ENCODE measurements at regions not wholly inside any gene's neighbourhood (a gene's known extent, or its start where the extent isn't known, plus 50 kb on each side); places are given as distances from the start of the nearest gene placed in this dataset.

- Mint-ChIP-seq H3K36me3 (no peaks in the 10 kb centered on the region), H3K4me1 (no peaks in the 10 kb centered on the region), H3K27ac (no peak overlapping the region), H3K9me3 (no peaks in the 10 kb centered on the region), H3K4me3 (no peak overlapping the region), H3K27me3 (ENCODE audit: low read depth in 2 of 2) (no peaks in the 10 kb centered on the region)
- H3K27me3 ChIP-seq (ENCODE audit: control insufficient read depth, insufficient read depth, low read length) = no peaks in the 10 kb centered on the region
- no peaks in the 10 kb centered on the region for H3K9me3 ChIP-seq (ENCODE audit: control insufficient read depth, insufficient read depth, low read length)
- no peak overlapping the region for H3K27ac ChIP-seq (ENCODE audit: low read length)
- H3K4me1 ChIP-seq (ENCODE audit: control insufficient read depth, insufficient read depth, low read length) = no peaks in the 10 kb centered on the region
- TF ChIP-seq, protein P1, sequence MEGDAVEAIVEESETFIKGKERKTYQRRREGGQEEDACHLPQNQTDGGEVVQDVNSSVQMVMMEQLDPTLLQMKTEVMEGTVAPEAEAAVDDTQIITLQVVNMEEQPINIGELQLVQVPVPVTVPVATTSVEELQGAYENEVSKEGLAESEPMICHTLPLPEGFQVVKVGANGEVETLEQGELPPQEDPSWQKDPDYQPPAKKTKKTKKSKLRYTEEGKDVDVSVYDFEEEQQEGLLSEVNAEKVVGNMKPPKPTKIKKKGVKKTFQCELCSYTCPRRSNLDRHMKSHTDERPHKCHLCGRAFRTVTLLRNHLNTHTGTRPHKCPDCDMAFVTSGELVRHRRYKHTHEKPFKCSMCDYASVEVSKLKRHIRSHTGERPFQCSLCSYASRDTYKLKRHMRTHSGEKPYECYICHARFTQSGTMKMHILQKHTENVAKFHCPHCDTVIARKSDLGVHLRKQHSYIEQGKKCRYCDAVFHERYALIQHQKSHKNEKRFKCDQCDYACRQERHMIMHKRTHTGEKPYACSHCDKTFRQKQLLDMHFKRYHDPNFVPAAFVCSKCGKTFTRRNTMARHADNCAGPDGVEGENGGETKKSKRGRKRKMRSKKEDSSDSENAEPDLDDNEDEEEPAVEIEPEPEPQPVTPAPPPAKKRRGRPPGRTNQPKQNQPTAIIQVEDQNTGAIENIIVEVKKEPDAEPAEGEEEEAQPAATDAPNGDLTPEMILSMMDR (IDR thresholded peaks at IDR 0.05) = no peak
- H3K4me3 ChIP-seq (ENCODE audit: low read length) = no peak overlapping the region
- ATAC-seq (no peak), DNase-seq (no peak)
- H3K36me3 ChIP-seq (ENCODE audit: control insufficient read depth, insufficient read depth, low read length) = no peaks in the 10 kb centered on the region
- 81% methylated on average over 5 of the region's 6 CpGs for WGBS (ENCODE audit: insufficient coverage)
- intact Hi-C loops (cut with micrococcal nuclease) = no loop called here
Measured at GRCh38 chr17:72394531-72394930, 273.7 kb downstream of the SOX9 start.

GRCh38 chr17:72396121-72396520 lies 275.3 kb downstream of the SOX9 start:
- ATAC-seq (no peak), DNase-seq (no peak)
- Mint-ChIP-seq H3K27me3 (ENCODE audit: low read depth in 2 of 2) (no peaks in the 10 kb centered on the region), H3K36me3 (no peaks in the 10 kb centered on the region), H3K4me3 (no peak overlapping the region), H3K9me3 (peaks cover 0 to 2% of the 10 kb centered on the region in 2 donors), H3K27ac (no peak overlapping the region), H3K4me1 (no peaks in the 10 kb centered on the region)
- no peaks in the 10 kb centered on the region for H3K27me3 ChIP-seq (ENCODE audit: control insufficient read depth, insufficient read depth, low read length)
- no peaks in the 10 kb centered on the region for H3K9me3 ChIP-seq (ENCODE audit: control insufficient read depth, insufficient read depth, low read length)
- no peaks in the 10 kb centered on the region for H3K4me1 ChIP-seq (ENCODE audit: control insufficient read depth, insufficient read depth, low read length)
- 85% methylated on average over 2 of the region's 3 CpGs for WGBS (ENCODE audit: insufficient coverage)
- no peaks in the 10 kb centered on the region for H3K36me3 ChIP-seq (ENCODE audit: control insufficient read depth, insufficient read depth, low read length)
- intact Hi-C loops (cut with micrococcal nuclease) = no loop called here
- H3K27ac ChIP-seq (ENCODE audit: low read length) = no peak overlapping the region
- TF ChIP-seq, protein P1 (IDR thresholded peaks at IDR 0.05) = no peak
- no peak overlapping the region for H3K4me3 ChIP-seq (ENCODE audit: low read length)

DNA sequence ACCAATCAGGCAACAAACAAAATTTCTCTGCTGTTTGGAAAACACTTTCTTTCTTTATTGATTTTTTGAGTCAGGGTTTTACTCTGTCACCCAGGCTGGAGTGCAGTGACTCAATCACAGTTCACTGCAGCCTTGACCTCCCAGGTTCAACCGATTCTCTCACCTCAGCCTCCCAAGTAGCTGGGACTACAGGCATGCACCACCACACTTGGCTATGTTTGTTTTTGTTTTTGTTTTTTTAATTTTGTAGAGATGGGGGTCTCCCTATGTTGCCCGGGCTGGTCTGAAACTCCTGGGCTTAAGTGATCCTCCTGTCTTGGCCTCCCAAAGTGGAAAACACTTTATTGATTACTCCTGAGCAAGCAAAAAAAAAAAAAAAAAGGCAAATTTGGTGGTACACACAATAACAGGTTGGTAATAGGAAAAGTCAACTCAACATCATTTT lies 276.4 kb downstream of the SOX9 start:
- Histone ChIP-seq H3K36me3 (ENCODE audit: control insufficient read depth, insufficient read depth, low read length) (no peaks in the 10 kb centered on the region), H3K4me1 (ENCODE audit: control insufficient read depth, insufficient read depth, low read length) (no peaks in the 10 kb centered on the region), H3K4me3 (ENCODE audit: low read length) (no peak overlapping the region), H3K9me3 (ENCODE audit: control insufficient read depth, insufficient read depth, low read length) (no peaks in the 10 kb centered on the region), H3K27me3 (ENCODE audit: control insufficient read depth, insufficient read depth, low read length) (no peaks in the 10 kb centered on the region), H3K27ac (ENCODE audit: low read length) (no peak overlapping the region)
- no peak for DNase-seq
- TF ChIP-seq, protein P1 (IDR thresholded peaks at IDR 0.05) = no peak
- no peaks in the 10 kb centered on the region for H3K36me3 Mint-ChIP-seq
- no peak for ATAC-seq
- WGBS (ENCODE audit: insufficient coverage) = 95% methylated on average over 2 of the region's 2 CpGs
- intact Hi-C loops (cut with micrococcal nuclease) = no loop called here
- H3K4me1 Mint-ChIP-seq = no peaks in the 10 kb centered on the region
- no peak overlapping the region for H3K4me3 Mint-ChIP-seq
- H3K27ac Mint-ChIP-seq = no peak overlapping the region
- H3K9me3 Mint-ChIP-seq = peaks cover 0 to 2% of the 10 kb centered on the region in 2 donors
- H3K27me3 Mint-ChIP-seq (ENCODE audit: low read depth in 2 of 2) = no peaks in the 10 kb centered on the region

DNA sequence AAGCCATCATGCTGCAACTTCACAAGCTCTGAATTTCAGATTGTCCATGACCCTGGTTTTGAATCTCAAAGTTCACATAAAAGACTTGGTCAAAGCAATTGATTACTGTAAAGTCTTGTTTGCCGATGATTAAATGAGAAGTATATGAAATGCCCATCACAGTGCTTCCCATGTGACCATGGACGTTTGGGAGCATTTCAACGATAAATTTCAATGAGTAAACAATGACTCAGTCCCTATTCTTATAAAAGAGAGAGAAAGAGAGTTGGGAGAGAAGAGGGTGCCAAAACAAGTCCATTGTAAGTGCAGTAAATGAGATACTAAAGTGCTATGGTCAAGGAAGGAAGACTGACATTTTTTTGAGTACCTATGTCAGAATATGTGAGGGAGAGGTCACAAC lies 276.9 kb downstream of the SOX9 start:
- Histone ChIP-seq H3K4me3 (ENCODE audit: low read length) (no peak overlapping the region), H3K36me3 (ENCODE audit: control insufficient read depth, insufficient read depth, low read length) (no peaks in the 10 kb centered on the region), H3K4me1 (ENCODE audit: control insufficient read depth, insufficient read depth, low read length) (no peaks in the 10 kb centered on the region), H3K27me3 (ENCODE audit: control insufficient read depth, insufficient read depth, low read length) (no peaks in the 10 kb centered on the region), H3K27ac (ENCODE audit: low read length) (no peak overlapping the region), H3K9me3 (ENCODE audit: control insufficient read depth, insufficient read depth, low read length) (no peaks in the 10 kb centered on the region)
- H3K36me3 Mint-ChIP-seq = no peaks in the 10 kb centered on the region
- no peak overlapping the region for H3K27ac Mint-ChIP-seq
- peaks cover 0 to 2% of the 10 kb centered on the region in 2 donors for H3K9me3 Mint-ChIP-seq
- DNase-seq (no peak), ATAC-seq (no peak)
- no peaks in the 10 kb centered on the region for H3K4me1 Mint-ChIP-seq
- intact Hi-C loops (cut with micrococcal nuclease) = no loop called here
- 50% methylated on average over 3 of the region's 3 CpGs for WGBS (ENCODE audit: insufficient coverage)
- H3K27me3 Mint-ChIP-seq (ENCODE audit: low read depth in 2 of 2) = no peaks in the 10 kb centered on the region
- H3K4me3 Mint-ChIP-seq = no peak overlapping the region
- TF ChIP-seq, protein P1 (IDR thresholded peaks at IDR 0.05) = no peak

All from natural killer cell (primary cell).